ENCODE measurements at regions not wholly inside any gene's neighbourhood (a gene's known extent, or its start where the extent isn't known, plus 50 kb on each side); places are given as distances from the start of the nearest gene placed in this dataset.

DNA sequence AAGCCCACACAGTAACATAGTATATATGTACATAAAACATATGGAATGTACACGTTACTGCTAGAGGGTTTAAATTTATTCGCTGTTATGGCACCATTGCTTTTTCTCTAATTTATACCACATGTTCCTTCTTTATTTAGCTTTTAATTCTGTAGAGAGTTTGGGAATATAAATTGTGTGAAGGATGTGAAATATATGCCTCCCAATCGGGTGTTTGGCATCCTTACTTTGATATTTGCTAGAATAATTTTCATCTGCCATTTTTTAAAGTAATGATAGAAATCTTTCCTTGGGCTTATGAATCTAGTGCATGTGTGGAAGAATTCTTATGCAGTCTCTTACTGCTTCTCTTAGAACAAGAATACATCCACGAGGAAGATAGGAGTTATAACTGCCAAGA lies 509.8 kb upstream of the RAG2 start:
- TF ChIP-seq TAF1 (IDR thresholded peaks at IDR 0.05; ENCODE audit: borderline replicate concordance, low read depth, low read length) (no peak), POLR2A (IDR thresholded peaks at IDR 0.05; ENCODE audit: low read depth, low read length) (no peak)
